ENCODE measurements at regions not wholly inside any gene's neighbourhood (a gene's known extent, or its start where the extent isn't known, plus 50 kb on each side); places are given as distances from the start of the nearest gene placed in this dataset.

DNA sequence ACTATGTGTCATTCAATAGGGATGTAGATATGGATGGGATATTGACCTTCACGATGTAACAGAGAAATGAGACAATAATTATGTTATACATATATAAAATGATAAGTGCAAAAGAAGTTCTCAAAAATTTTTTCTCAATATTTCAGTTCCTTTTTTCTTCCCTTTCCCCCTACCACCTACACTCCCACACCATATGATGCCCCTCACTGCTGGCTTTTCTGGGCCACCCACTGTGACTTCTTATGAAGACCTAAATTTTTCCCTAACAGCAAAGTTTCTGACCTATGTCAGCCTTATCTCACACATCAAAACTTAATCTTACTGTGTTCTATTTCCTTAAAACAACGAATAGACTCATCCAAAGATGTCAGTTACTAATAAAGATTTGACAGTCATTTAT, 89.9 kb upstream of the MYLIP start:
- TF ChIP-seq, protein P1, sequence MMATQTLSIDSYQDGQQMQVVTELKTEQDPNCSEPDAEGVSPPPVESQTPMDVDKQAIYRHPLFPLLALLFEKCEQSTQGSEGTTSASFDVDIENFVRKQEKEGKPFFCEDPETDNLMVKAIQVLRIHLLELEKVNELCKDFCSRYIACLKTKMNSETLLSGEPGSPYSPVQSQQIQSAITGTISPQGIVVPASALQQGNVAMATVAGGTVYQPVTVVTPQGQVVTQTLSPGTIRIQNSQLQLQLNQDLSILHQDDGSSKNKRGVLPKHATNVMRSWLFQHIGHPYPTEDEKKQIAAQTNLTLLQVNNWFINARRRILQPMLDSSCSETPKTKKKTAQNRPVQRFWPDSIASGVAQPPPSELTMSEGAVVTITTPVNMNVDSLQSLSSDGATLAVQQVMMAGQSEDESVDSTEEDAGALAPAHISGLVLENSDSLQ (IDR thresholded peaks at IDR 0.05) = no peak
- no peak for TF ChIP-seq SUZ12 (IDR thresholded peaks at IDR 0.05)
- TF ChIP-seq L3MBTL2 (conservative IDR thresholded peaks at IDR 0.05) = no peak
- no peak for TF ChIP-seq ZNF384 (IDR thresholded peaks at IDR 0.05)
- no peak for TF ChIP-seq ELF4 (IDR thresholded peaks at IDR 0.05)
- TF ChIP-seq BHLHE40 (IDR thresholded peaks at IDR 0.05; ENCODE audit: borderline replicate concordance) = no peak
- no peak for TF ChIP-seq ARNT (IDR thresholded peaks at IDR 0.05)
- TF ChIP-seq SP1 (IDR thresholded peaks at IDR 0.05) = no peak
- TF ChIP-seq LEF1 (IDR thresholded peaks at IDR 0.05; ENCODE audit: borderline replicate concordance) = no peak
- TF ChIP-seq HDGF (IDR thresholded peaks at IDR 0.05; ENCODE audit: borderline replicate concordance) = no peak
- TF ChIP-seq FOXK2 (IDR thresholded peaks at IDR 0.05) = no peak
- TF ChIP-seq TARDBP (IDR thresholded peaks at IDR 0.05) = no peak
- no peak for TF ChIP-seq FOXA1 (IDR thresholded peaks at IDR 0.05)
- no peak for TF ChIP-seq FOXM1 (IDR thresholded peaks at IDR 0.05; ENCODE audit: borderline replicate concordance)
- DNase-seq (ENCODE audit: extremely low spot score) = no peak
- POLR2A ChIA-PET = no interaction called here
- CTCF ChIA-PET = no interaction called here

DNA sequence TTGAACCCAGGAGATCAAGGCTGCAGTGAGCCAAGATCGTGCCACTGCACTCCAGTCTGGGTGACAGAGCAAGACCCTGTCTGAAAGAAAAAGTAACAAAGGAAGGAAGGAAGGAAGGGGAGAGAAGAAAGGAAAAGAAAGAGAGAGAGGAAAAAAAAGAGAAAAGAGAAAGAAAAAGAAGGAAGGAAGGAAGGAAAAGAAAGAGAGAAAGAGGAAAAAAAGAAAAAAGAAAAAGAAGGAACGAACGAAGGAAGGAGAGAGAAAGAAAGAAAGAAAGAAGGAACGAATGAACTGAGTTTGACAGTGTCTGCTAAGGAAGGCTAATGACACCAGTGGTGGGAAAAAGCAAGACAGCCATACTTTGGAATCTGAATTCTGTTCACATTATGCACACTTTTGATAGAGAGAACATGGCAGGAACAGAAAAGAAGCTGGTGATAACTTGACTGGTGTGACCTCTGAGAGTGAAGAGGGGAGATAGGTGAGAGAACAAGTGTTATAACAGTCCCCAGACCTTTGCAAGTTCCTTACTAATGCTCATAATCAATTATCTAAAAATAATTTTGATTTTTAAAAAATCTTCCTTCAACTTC, 93.3 kb upstream of the MYLIP start:
- no peak for DNase-seq (ENCODE audit: extremely low spot score)
- ChIA-PET POLR2A (no interaction called here), CTCF (no interaction called here)
- TF ChIP-seq LEF1 (IDR thresholded peaks at IDR 0.05; ENCODE audit: borderline replicate concordance) = no peak
- no peak for TF ChIP-seq L3MBTL2 (conservative IDR thresholded peaks at IDR 0.05)

DNA sequence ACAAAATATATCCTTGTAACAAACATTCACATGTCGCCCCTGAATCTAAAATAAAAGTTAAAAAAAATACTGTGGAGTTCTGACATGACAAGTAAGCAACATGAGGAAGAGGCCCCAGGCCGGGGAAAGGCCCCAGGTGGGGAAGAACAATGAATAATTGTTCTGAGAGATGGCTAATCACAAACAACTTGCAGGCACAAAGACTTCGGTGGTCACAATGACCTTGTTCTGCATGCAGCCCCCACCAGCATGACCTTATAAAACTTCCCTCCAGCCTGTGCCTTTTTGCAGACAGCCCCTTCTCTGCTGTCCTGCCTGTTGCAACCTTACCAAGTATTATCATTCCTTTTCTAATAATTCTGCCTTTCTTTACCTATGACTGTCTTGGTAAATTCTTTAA, 95.7 kb upstream of the MYLIP start:
- no peak for DNase-seq (ENCODE audit: extremely low spot score)
- TF ChIP-seq FOXA1 (IDR thresholded peaks at IDR 0.05) (no peak), ZNF384 (IDR thresholded peaks at IDR 0.05) (no peak), CTBP1 (IDR thresholded peaks at IDR 0.05; ENCODE audit: borderline replicate concordance) (no peak), BHLHE40 (IDR thresholded peaks at IDR 0.05; ENCODE audit: borderline replicate concordance) (no peak), HDGF (IDR thresholded peaks at IDR 0.05; ENCODE audit: borderline replicate concordance) (no peak), FOXK2 (IDR thresholded peaks at IDR 0.05) (no peak), ELF4 (IDR thresholded peaks at IDR 0.05) (no peak), L3MBTL2 (conservative IDR thresholded peaks at IDR 0.05) (no peak), FOXM1 (IDR thresholded peaks at IDR 0.05; ENCODE audit: borderline replicate concordance) (no peak), SUZ12 (IDR thresholded peaks at IDR 0.05) (no peak), SP1 (IDR thresholded peaks at IDR 0.05) (no peak), TARDBP (IDR thresholded peaks at IDR 0.05) (no peak), ARNT (IDR thresholded peaks at IDR 0.05) (no peak), LEF1 (IDR thresholded peaks at IDR 0.05; ENCODE audit: borderline replicate concordance) (no peak)
- CTCF ChIA-PET = no interaction called here
- POLR2A ChIA-PET = no interaction called here

DNA sequence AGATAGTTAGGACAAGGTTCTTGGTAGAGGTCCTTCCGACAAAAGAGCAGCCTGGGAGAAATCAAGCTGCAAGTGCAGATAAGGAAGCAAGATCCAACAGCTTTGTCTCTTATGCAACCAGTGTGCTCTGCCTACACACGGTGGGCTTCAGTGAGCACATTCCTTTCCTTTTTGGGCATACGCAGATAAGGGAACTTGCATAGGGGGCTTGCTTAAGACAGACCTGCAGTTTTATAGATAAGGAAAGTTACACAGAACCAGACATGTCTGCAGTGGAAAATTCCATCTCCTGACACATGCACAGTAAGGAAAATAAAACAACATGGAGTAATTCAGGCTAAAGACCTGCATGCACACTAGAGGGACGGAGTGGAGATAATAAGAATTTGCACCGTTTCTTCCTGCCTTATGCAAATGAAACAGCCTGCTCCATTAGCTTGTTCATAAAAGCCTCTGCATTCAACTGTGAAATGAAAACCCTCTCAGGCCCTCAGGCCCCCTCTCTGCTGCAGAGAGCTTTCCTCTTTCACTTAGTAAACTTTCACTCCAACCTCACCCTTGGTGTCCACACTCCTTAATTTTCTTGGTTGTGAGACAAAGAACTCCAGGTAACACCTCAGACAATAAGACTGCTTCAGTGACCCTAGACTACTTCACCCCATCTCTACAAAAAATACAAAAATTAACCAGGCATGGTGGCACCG, 97.5 kb upstream of the MYLIP start:
- no peak for DNase-seq (ENCODE audit: extremely low spot score)
- POLR2A ChIA-PET = no interaction called here
- CTCF ChIA-PET = no interaction called here

DNA sequence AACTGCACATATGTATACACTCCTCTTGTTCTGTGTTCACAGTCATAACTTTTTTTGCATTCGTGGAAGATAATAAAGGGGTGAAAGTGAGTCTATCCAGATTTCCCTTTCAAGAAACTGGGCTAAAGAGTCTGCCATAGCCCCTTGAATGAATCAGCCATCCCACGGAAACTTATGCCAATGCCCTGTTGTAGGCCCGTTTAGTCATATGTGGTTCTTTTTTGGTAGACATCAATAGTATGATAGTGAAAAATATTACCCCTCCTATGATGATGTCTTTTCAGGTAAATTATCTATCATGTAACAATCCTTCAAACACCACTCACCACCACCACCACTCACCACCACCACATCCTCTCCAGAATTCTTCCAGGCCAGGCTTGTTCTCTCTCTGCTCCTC, 99.9 kb upstream of the MYLIP start:
- ChIA-PET CTCF (no interaction called here), POLR2A (no interaction called here)
- DNase-seq (ENCODE audit: extremely low spot score) = no peak
- TF ChIP-seq, protein P1 (IDR thresholded peaks at IDR 0.05) = no peak
- TF ChIP-seq NFRKB (IDR thresholded peaks at IDR 0.05) (no peak), FOXA1 (IDR thresholded peaks at IDR 0.05) (no peak), TARDBP (IDR thresholded peaks at IDR 0.05) (no peak), BHLHE40 (IDR thresholded peaks at IDR 0.05; ENCODE audit: borderline replicate concordance) (no peak), ARNT (IDR thresholded peaks at IDR 0.05) (no peak), ELF4 (IDR thresholded peaks at IDR 0.05) (no peak)

More for the DNA sequence above, 97.5 kb upstream of the MYLIP start:
- TF ChIP-seq HDGF (IDR thresholded peaks at IDR 0.05; ENCODE audit: borderline replicate concordance) (no peak), SUZ12 (IDR thresholded peaks at IDR 0.05) (no peak), NFRKB (IDR thresholded peaks at IDR 0.05) (no peak), ZNF384 (IDR thresholded peaks at IDR 0.05) (no peak), FOXM1 (IDR thresholded peaks at IDR 0.05; ENCODE audit: borderline replicate concordance) (no peak), FOXK2 (IDR thresholded peaks at IDR 0.05) (no peak), L3MBTL2 (conservative IDR thresholded peaks at IDR 0.05) (no peak), FOXA1 (IDR thresholded peaks at IDR 0.05) (no peak), ELF4 (IDR thresholded peaks at IDR 0.05) (no peak), LEF1 (IDR thresholded peaks at IDR 0.05; ENCODE audit: borderline replicate concordance) (no peak), CTBP1 (IDR thresholded peaks at IDR 0.05; ENCODE audit: borderline replicate concordance) (no peak), ARNT (IDR thresholded peaks at IDR 0.05) (no peak), TARDBP (IDR thresholded peaks at IDR 0.05) (no peak), BHLHE40 (IDR thresholded peaks at IDR 0.05; ENCODE audit: borderline replicate concordance) (no peak), SP1 (IDR thresholded peaks at IDR 0.05) (no peak)
- TF ChIP-seq, protein P1 (IDR thresholded peaks at IDR 0.05) = no peak

DNA sequence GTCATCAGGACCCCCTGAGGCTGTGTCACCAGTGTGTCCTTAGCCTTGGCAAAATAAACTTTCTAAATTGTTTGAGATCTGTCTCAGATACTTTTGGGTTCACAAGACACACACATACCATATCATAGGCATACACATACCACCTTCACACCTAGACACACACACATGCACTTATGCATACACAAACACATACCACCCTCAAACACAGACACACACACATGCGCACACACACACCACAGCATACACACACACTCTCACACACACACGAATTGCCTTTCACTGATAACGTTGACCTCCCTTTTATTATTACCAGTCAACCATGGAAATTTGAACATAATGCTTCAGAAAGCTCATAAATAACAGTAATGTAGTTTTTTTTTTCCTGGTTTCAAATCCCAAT, 108.6 kb upstream of the MYLIP start:
- no peak for DNase-seq (ENCODE audit: extremely low spot score)
- ChIA-PET POLR2A (no interaction called here), CTCF (no interaction called here)
- TF ChIP-seq HDGF (IDR thresholded peaks at IDR 0.05; ENCODE audit: borderline replicate concordance) (no peak), LEF1 (IDR thresholded peaks at IDR 0.05; ENCODE audit: borderline replicate concordance) (no peak), L3MBTL2 (conservative IDR thresholded peaks at IDR 0.05) (no peak), ZNF384 (IDR thresholded peaks at IDR 0.05) (no peak), TARDBP (IDR thresholded peaks at IDR 0.05) (no peak), FOXA1 (IDR thresholded peaks at IDR 0.05) (no peak), NFRKB (IDR thresholded peaks at IDR 0.05) (no peak), FOXK2 (IDR thresholded peaks at IDR 0.05) (no peak), ELF4 (IDR thresholded peaks at IDR 0.05) (no peak)

All from HEK293T (cell line).